HFF-Myc (cell line): ENCODE measurements at regions not wholly inside any gene's neighbourhood (a gene's known extent, or its start where the extent isn't known, plus 50 kb on each side); places are given as distances from the start of the nearest gene placed in this dataset.
"Not testable (repeated sequence)": the region's sequence is repeated elsewhere in the genome, so short reads cannot be mapped to it uniquely, and the experiment has no call there.

Source experiments
- DNase-seq: peaks from one replicate; pipeline ENCODE4 v3.0.0-alpha.2; 2011; ENCODE audit warnings: low read depth; ENCODE audit errors: extremely low read depth
- H3K4me3 ChIP-seq: replicated peaks from 2 replicates; pipeline ENCODE4 v1.5.1; 2011; ENCODE audit warnings: low read depth, mild to moderate bottlenecking, control low read depth, low read length
- TF ChIP-seq, protein P1 (sequence below): IDR thresholded peaks from 2 replicates; pipeline ENCODE4 v1.5.1; 2012; ENCODE audit warnings: mild to moderate bottlenecking, low read depth, low read length, control low read depth; ENCODE audit errors: missing control alignments

DNA sequence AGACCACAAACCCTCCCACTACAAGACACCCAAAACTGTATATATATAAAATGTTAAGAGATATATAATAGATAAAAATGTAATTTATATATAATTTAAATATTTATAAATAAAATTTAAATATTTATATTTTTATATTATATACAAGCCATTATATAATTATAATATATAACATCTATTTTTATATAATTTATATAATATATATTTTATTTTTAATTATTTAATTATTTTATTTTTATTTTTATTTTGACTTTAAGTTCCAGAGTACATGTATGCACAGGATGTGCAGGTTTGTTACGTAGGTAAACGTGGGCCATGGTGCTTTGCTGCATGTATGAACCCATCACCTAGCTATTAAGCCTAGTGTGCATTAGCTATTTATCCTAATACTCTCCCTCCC lies 1090.2 kb downstream of the NXPH1 start:
- DNase-seq: no peak
- H3K4me3 ChIP-seq: no peak overlapping the region
- TF ChIP-seq, protein P1, sequence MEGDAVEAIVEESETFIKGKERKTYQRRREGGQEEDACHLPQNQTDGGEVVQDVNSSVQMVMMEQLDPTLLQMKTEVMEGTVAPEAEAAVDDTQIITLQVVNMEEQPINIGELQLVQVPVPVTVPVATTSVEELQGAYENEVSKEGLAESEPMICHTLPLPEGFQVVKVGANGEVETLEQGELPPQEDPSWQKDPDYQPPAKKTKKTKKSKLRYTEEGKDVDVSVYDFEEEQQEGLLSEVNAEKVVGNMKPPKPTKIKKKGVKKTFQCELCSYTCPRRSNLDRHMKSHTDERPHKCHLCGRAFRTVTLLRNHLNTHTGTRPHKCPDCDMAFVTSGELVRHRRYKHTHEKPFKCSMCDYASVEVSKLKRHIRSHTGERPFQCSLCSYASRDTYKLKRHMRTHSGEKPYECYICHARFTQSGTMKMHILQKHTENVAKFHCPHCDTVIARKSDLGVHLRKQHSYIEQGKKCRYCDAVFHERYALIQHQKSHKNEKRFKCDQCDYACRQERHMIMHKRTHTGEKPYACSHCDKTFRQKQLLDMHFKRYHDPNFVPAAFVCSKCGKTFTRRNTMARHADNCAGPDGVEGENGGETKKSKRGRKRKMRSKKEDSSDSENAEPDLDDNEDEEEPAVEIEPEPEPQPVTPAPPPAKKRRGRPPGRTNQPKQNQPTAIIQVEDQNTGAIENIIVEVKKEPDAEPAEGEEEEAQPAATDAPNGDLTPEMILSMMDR: no peak

DNA sequence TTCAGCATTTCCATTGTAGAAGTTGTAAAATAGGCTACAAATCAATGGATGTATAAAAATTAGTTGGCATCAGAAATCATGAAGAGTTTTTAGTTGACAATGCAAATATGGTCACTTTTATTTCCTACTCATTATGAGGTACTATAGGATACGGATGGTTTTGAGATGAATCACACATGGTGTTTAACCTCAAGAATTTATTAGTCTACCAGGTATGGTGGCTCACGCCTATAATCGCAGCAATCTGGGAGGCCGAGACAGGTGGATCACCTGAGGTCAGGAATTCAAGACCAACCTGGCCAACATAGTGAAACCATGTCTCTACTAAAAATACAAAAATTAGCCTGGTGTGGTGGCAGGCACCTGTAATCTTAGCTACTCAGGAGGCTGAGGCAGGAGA lies 1119.0 kb downstream of the NXPH1 start:
- not testable (repeated sequence) for DNase-seq, H3K4me3 ChIP-seq

- H3K4me3 ChIP-seq: no peak overlapping the region
- TF ChIP-seq, protein P1: no peak
- no peak for DNase-seq
Measured at GRCh38 chr7:9557853-9558252, 1124.4 kb downstream of the NXPH1 start.

- no peak for DNase-seq
- TF ChIP-seq, protein P1: no peak
- H3K4me3 ChIP-seq: no peak overlapping the region
Measured at GRCh38 chr7:9575716-9576115, 1142.3 kb downstream of the NXPH1 start.

DNA sequence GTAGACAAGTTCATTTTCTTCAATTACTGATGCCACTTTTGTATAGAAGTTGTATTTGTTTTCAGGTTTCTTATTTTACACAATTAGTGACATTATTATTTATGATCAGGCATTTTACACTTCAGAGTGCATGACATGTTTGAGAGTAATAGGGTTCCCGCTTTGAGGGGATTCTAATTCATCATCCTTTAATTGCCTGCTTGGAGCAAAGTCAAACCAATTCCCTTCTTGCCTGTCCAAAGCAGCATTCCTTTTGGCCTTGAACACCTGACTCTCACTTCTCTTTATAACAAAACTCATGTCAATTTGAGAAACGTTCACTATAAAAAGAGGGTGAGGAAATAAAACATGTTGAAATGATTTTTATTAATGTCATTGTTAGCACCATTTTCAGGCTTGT lies 1149.4 kb downstream of the NXPH1 start:
- no peak for DNase-seq
- TF ChIP-seq, protein P1: no peak

DNA sequence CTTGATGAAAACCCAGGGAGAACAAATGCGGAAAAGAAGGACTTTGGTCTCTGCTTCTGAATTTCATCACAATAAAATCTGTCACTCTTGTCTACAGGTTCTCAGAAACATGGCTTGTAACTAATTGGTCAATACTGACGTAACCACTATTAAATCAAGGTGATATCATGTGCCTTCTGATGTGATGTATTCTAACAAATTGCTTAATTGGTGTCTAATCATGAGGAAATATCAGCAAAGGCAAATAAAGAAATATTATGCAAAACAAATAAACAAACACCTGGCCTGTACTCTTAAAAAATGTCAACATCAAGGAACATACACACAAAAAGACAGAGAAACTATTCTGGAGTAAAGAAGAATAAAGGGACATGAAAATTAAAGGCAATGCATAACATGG lies 1165.0 kb downstream of the NXPH1 start:
- no peak for DNase-seq
- H3K4me3 ChIP-seq: no peak overlapping the region
- TF ChIP-seq, protein P1: no peak

More for the DNA sequence above, 1149.4 kb downstream of the NXPH1 start:
- H3K4me3 ChIP-seq: no peak overlapping the region

DNA sequence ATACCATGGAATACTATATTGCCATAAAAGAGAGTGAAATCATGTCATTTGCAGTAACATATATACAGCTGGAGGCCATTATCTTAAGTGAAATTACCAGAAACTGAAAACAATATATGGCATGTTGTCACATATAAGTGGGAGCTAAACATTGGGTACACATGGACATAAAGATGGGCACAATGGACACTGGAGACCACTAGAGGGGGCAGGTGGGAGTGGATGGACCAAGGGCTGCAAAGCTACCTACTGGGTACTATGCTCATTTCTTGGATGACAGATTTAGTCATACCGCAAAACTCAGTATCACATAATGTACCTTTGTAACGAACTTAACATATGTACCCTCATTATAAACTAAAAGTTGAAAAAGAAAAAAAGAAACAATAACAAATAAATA lies 1167.6 kb downstream of the NXPH1 start:
- DNase-seq: no peak
- TF ChIP-seq, protein P1: no peak
- no peak overlapping the region for H3K4me3 ChIP-seq
